AG10803 (cell line): ENCODE measurements at regions not wholly inside any gene's neighbourhood (a gene's known extent, or its start where the extent isn't known, plus 50 kb on each side); places are given as distances from the start of the nearest gene placed in this dataset.

Experiments
- DNase-seq: peaks from one replicate; pipeline ENCODE4 v3.0.0; 2010; ENCODE audit warnings: low read depth
- H3K4me3 ChIP-seq: 2 replicates; pipeline ENCODE4 v1.5.1; 2011; ENCODE audit warnings: mild to moderate bottlenecking, low read length, control low read depth
- CTCF ChIP-seq: conservative IDR thresholded peaks from 2 replicates; pipeline ENCODE4 v1.5.1; 2011; ENCODE audit warnings: mild to moderate bottlenecking, low read length, control low read depth, inconsistent platforms

DNA sequence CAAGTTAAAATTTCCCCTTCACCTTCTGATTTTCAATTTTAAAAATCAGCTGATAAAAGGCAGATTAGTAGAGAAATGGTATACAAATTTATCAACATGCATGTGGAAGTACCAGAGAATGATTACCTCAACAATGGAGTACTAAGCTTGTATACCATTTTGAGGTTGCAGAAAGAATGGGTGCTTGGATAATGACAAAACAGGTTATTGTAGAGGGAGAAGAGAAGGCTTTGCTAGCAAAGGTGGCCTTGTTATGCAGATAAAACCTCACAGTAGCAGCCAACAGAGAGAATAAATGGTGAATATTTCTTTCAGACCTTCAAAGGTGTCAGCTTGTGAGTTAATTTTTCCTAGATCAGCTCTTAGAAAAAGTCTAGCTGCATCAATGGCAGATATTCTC, 1174.9 kb upstream of the ADGRL4 start:
- no peak for DNase-seq
- no peak for TF ChIP-seq CTCF
- no peak overlapping the region for H3K4me3 ChIP-seq

DNA sequence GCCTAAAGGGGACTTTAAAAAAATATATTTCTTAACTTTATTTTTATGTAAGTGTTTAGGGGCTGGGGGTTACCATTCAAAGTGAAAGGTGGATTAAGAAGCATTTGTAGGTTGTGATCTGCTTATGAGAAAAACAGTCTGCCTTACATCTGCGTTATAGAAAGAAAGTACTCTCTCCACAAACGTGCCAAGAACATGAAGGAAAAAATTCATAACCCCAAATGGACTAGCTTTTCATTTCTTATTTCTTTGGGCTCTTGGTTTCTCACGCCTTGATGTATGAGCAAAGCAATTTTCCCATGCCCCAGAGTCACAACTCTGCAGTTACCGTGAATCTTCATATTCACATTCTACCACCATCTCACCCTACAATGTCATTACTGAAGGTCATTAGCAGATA, 1165.1 kb upstream of the ADGRL4 start:
- no peak for TF ChIP-seq CTCF
- DNase-seq: no peak
- no peak overlapping the region for H3K4me3 ChIP-seq

DNA sequence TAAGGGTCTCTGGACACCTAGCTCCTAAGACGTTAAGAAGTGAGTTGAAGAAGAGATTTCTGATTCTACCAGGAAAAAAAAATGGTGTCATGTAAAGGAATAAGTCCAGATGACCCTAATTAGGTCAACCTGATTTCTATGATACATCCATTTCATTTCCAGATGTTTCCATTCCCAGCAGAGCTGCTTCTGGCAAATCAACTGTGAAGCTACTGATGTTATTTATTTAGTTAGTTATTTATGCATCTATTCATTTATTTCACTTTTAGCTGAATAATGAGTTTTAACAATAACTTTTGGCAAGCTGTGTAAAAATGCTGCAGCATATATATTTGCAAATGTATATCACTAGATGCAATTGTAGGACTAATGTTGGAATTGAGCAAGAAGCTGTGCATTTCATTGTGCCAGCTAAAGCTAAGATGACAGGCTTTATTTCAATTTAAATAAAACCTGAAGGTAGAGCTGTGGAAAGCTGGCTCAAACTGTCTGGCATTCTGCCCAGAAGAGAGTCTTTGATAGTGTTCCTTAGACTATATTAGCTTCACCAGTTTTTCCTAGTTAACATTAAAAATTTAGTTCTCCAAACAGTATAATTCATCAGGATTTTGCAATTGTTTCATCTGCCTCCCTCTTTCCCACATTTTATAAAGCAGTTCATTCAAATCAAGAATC, 1164.4 kb upstream of the ADGRL4 start:
- DNase-seq: no peak
- TF ChIP-seq CTCF: no peak
- H3K4me3 ChIP-seq: no peak overlapping the region

DNA sequence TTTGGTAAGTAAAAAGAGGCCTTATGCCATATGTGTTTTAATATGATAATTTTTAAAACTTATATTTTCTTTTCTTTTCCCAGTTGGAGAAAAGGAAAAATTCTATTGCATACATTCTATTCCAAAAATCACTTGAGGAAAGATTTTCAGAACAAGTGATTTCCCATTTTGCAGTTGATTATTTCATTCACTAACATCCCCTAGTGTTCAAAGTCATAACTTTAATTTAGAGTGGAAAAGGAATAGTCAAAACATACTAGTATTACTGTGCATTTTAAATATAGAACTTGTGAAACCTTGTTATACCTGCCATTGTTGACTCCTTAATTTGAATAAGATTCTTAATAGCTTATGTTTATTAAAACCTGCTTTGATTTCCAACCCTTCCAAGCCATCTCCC, 1157.6 kb upstream of the ADGRL4 start:
- H3K4me3 ChIP-seq: no peak overlapping the region
- no peak for DNase-seq
- peak; percentile 16; the same call in 1 of the 2 replicates for TF ChIP-seq CTCF

DNA sequence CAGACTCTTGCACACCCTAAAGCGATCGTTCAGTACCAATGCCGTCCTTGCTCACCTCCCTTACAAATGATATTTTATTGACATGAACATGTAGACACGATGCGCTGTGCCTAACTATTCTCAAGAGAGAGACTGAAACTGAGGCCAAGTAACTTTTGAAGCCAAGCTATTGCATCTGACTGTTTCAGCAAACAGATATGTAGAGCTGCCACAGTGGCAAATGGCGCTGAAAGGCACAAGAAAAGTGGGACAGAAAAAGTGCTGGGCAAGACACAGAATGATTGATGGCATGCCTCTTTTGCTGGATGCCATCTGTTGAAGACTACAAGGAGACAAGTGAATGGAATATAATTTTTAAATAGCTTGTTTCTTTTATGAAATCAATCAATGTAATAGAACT, 1157.2 kb upstream of the ADGRL4 start:
- no peak for TF ChIP-seq CTCF
- DNase-seq: no peak
- H3K4me3 ChIP-seq: no peak overlapping the region

- no peak overlapping the region for H3K4me3 ChIP-seq
- no peak for DNase-seq
- TF ChIP-seq CTCF: no peak
Measured at GRCh38 chr1:80158771-80159170, 1152.2 kb upstream of the ADGRL4 start.

- no peak for DNase-seq
- H3K4me3 ChIP-seq: no peak overlapping the region
- no peak for TF ChIP-seq CTCF
Measured at GRCh38 chr1:80158266-80158665, 1151.7 kb upstream of the ADGRL4 start.
